NCI-H82 treated with DMSO at 0.1 percent for 48 hours (cell line): ENCODE measurements at regions not wholly inside any gene's neighbourhood (a gene's known extent, or its start where the extent isn't known, plus 50 kb on each side); places are given as distances from the start of the nearest gene placed in this dataset.

ENCODE experiments used
- DNase-seq: peaks from one replicate; lab custom pipeline; 2025; ENCODE audit not compliant: unreplicated experiment; lab: John Stamatoyannopoulos, UW

DNA sequence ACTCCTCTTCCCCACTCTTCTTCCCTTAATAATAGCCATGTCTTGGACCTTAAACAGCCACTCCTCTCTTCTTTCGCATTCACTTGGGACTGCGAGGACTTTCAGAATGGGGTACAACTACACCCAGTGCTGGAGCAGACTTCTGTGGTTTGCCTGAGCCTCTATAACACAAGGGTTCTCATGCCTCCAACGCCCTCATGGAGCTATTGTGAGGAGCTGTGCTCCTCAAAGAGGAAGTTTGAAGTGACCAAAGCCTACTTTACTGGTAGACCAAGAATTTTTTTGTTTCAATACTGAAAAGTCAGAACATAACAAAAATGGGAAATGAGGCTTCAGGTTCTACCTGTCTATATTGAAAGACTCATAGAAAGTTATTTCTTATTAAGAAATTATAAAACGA is 316.4 kb downstream of the PIK3R1 start:
- no peak for DNase-seq

DNA sequence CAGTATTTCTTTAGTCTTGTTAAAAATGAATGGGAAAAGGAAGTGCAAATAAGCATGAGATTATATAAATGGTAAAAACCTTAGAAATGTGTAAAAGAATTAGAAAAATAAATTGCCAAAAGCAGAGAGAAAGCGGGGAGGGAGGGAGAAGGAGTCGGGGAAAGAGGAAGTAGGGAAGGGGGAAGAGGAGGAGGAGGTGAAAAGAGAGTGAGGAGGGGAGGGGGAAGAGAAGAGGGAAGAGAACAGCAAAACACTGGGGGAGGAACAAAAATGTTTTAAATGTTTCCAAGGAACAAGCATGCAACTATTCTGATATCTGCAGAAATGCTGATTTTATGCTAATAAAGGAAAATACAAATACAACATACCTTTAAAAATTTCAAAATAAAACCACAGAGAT is 317.5 kb downstream of the PIK3R1 start:
- no peak for DNase-seq

DNA sequence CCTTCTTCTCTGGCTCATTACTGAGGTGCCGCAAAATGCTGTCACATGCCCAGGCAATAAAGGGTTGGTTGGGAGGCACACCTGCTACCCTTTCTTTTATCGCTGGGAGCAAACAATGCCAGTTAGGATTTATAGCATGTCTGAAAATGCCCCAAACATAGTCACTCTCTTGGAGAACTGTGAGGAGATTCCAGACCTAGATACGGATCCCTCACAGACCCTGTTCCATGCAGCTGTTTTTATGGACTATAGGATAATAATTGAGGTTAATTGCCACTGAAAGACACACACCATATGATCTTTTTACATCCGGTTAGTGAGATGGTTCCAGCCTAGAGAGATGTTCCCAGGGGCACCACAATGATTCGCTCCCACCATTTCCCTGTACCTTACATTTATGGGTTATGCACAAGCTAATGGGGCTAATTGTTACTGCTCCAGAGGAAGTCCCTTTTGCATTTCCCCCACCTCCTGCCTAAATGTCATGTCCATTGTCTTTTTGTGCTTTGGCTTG is 318.1 kb downstream of the PIK3R1 start:
- DNase-seq = no peak

DNA sequence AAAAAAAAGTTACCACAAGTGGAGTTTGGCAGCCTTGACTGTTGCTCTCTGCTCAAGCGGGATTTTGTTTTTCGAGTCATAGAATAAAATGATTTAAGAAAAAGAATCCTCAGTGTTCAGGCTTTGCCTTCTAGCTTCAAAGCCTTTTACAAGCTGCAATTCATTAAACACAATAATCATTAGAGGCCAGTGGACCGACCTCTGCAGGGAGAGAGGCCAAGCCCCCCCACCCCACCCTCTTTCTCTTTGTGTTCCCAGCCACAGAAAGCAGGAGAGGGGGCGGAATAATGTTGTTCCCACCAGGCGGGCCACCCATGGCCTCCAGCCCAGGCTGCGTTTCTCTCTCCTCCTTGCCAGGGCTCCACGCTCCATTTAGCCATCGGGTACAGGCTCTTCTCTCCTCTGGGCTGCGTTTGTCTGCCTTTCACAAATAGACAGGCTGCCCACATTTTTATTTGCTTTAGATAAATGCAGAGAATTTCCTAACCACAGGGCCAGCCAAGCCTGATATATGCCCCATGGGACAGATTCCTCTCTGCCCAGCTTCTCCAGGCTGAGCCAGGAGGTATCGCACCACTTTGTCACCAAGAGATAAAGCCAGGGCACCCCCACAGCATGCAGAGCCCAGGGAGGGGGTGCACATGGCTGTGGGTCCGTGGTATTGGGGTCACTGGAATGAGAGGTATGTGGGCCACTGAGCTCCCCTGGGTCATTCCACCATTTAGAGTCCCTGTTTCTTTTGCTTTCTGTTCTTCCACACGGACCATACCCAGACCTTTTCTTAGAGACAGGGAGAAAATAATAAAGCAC is 318.8 kb downstream of the PIK3R1 start:
- no peak for DNase-seq

DNA sequence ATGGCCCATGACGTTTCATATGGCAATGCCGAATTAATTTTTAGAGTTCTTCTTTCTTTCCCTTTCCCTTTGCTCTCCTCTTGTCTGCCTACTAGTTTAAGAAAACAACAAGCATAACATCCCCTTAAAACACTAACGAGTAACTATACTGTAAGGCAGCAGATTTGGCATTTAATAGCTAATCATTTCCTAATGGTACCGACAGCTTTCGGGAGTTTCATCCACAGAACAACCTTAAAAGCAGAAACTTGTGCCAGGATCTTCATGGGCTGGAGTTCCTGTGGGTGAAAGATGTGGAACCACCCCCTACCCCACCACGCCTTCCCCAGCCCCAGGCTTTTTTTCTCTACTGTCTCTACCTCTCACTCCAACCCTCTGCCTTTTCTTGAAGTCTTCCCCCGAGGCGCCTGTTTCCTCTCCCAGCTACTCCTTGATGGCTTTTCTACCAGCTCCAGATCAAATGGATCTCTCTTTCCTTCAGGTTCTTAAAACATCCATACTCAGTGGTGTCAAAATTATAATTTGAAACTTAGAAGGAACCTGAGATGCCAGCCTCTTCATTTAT is 319.5 kb downstream of the PIK3R1 start:
- DNase-seq = no peak

DNA sequence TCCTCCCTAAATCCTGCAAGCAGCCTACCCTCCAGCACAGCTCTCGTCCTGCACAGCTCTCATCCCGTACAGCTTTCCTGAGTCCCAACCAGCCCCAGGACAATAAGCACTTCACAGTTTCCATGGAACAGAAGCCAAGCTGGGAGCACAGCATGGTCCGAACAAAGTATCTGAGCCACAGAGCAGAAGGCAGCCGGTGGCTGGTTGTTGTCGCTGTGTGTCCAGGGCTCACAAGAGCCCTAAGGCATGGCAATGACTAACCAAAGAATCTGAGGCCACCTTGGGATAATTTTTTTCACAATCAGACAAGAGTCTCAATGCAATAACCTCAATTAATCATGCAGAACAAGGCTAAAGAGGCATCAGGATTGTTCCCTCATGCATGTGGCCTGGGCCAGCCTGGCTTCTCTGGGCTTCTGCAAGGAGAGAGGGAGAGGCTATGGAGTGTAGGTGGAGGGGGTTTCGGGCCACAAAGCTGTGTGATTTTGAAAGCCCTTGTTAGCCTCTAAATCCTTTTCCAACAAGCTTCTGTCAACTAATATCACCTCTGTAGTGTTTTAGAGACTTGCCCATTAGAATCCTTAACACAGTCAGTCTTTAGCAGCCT is 323.4 kb downstream of the PIK3R1 start:
- no peak for DNase-seq

DNA sequence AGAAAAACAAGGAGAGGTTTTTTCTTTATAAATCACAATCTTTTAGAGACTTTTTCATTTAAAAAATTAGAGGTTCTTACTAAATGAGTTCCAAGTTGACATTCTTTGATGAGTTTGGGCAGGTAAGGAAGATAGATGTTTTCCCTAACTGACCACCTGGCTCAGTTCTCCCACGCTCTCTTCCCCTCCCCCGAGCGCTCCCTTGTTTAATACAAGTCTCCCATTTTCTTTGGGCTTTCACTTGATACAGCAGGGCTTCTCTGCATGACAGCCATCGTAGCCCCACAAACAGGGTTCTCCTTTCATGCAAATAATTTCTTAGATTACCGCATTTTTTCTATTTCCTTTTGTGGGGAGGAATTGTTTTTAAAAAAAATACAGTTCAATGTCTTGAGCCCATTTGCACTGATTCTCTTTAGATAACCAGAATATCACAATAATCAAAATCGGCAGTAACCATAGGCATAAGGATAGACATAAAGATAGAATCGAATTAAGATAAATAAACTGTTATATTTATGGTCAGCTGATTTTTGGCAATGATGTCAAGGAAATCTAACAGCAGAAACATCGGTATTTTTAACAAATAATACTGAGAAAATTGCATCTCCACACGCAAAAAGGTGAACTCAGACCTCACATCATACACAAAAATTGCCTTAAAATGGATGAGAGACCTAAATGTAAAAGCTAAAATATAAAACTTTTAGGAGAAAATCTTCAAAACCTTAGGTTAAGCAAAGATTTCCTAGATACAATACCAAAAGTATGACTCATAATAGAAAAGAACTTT is 325.4 kb downstream of the PIK3R1 start:
- DNase-seq = no peak

DNA sequence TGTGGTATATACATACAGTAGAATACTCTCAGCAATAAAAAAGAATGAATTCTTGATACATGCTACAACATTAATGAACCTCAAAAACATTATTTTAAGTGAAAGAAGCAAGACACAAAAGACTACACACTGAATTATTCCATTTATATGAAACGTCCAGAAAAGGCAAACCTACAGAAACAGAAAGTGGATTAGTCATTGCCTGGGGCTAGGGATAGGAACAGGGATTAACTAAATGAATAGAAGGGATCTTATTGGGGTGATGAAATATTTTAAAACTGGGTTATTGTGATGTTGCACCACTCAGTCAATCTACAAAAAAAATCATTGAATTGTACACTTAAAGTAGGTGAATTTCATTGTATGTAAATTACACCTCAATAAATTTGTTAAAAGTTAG is 326.7 kb downstream of the PIK3R1 start:
- no peak for DNase-seq

DNA sequence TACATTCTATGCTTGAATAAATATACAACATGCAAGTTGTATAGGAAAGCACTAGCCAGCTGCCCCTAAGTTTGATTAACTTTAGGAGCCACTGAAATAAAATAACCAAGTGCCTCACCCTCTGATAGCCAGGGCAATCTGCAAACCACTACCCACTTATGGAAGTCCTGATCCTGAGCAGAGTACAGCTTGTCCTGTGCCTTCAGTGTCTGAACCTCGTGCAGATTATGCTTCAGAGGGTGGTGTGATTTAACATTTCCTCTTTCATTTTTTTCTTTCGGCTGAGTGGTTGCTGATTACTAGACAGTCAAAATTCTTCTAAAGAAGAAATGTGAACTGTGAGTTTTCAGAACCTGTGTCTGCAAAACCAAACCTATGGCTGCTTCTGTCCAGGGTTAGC is 327.7 kb downstream of the PIK3R1 start:
- no peak for DNase-seq

DNA sequence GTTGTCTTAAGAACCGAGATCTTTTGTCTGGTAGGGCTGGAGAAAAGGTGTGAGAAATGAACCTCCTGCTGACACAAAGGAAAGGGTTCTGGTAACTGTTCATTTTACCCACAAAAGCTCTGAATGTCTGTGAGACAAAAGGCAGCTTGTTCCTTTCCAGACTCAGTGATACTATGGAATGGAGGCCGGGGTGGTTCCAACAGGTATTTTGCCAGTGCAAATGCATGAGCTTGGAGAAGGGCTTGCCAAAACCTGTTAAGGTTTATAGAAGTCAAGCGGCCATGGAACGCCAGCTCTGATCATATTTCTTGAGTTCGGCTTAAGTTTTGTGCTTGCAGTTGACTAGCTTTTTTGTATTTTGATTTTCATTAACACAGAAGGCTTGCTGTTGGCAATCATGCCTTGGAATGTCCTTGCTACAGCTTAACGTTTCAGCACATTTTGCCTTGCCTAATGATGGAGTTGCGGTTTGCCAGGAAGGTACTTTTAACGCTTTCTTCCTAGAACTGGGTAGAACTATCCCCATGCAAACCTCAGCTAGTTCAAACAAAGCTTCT is 328.6 kb downstream of the PIK3R1 start:
- no peak for DNase-seq

DNA sequence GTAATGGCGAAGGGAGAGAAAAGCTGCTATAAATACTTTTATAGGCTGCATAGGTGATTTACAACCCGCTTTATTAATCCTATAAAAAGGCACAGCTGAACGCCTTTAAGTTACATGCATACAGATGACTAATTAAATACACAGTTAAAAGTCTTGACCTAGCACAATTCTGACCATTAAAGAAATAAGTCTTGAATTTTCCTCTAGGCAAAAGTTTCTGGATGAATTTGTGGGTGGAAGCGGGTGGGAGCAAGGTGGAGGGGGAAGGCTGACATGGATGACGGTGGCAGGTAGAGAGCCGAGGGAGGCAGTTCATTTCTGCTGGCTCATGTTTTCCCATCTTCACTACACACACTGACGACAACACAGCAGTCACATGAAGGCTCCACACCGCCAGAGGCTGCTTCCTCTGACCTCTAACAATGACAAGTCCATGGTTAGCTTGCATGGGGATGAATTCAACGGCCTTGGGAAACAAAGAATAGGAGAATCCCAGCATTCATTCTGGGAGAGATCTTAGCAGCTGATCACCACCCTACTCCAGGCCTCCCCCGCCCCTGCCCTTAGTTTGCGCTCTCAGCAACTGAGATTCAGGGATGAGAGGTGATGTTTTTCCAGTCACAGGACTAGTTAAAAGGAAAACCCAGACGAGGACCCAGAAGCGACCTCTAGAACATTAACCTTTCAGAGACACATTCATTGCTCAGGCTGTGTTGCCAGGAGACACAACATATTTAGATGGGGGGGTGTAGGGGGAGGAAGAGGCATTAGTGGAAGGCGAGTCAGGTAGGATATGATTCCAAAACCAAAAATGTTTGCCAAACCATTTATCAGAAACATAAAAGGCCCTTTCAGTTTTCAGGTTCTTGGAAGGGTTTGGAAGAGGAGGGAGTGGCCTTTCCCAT is 329.3 kb downstream of the PIK3R1 start:
- no peak for DNase-seq

DNA sequence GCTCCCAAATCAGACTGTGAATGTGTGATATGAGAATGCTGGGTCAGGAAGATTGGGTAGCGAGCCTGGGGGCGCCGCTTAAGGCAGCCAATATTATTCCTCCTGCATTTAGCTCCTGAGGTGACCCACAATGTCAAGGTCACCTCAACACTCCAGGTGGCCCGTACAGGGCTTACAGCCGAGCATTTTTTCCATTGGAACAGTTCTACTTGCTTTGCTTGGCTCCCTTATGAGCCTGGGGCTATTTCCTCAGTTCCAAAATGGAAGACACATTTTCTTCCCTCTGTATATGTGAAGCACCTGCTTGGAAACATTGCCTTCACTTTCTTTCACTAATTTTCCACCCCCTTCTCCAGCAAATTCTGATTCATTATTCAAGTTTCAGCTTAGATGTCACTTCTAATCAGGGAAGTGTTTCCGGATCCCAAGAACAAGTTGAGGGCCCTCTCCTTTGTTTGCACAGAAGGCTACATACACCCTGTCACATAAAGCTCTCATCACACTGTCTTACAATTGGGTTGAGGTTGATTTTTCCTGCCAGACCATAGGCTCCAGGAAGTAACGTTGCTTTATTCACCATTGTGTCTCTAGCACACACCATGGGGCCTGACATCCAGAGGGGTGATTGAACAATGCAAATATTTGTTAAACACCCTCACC is 330.2 kb downstream of the PIK3R1 start:
- DNase-seq = no peak

DNA sequence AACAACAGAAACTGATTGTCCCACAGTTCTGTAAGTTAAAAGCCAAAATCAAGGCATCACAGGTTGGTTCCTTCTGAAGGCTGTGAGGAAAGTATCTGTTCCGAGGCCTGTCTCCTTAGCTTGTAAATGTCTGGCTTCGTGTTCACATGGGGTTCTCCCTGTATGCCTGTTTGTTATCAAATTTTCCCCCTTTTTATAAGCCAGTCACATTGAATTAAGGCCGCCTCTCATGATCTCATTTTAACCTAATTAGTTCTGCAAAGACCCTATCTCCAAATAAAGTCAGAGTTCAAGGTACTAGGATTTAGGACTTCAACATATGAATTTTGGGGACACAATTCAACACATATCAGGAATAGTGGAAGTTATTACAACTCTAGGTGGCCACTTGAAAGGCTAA is 331.5 kb downstream of the PIK3R1 start:
- DNase-seq = no peak

DNA sequence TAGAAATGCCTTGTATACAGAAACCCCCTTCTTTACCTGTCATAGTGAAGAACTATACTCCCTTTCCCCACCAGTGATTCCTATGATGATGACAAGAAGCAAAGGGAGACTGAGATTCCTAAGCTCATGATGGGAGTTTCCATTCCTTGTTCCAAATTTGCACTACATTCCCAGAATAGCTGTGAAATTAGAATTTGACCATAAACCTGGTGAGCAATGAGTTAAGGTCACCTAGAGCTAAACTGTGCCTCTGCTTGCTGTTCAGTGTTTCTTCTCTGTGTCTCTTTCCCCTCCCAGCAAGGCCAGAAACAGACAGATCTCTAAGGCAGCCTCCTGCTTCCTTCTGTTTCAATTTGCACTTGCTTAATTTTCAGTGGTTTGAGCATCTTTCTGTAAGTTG is 332.1 kb downstream of the PIK3R1 start:
- DNase-seq = no peak

DNA sequence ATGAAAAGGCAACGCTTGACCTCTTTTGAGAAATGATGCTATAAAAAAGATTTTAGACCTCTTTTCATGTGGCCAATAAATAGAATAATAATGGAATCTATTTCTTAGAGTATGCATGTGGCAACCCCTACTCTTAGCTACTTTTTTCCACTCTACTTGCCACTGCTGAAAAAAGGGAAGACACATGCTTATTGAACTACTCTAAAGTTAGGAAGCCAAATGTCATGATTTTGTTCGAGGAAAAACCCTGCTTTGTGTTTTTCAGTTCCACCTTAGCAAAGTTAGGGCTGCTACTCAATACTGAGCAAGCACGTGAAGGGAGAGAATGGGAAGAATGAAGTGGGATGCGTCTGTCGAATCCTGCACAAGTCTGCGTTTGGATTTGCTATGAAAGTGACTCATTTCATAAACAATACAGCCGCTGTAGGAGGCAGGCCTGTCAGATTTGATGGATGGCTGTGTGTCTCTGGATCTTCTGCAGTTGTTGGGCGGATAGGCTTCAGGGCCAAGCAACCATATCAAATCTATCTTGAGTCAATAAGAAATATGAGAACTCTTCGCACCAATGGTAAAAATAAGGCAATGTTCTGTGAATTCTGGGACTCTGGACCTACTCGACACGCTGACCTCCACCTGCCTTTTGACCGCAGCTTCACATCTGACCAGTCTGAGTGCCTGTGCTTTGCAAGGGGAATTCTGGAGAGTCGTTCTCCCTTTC is 333.6 kb downstream of the PIK3R1 start:
- no peak for DNase-seq

DNA sequence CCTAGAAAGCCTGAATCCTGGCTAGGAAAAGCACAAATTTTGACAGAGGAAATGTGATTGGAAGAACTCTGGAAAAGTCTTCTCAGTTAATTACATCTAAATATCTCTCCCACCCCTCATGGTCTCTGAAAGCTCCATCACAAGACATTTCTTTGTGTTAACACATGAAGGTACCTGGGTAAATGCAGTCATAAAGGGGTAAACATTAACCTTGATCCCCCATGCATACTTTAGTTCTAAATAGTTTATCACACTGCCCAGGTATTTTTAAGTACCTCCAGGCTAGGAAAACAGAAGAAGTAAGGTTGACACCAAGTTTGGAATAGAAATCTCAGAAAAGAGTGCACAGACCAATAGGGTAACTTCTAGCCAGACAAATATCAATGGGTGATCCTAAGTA is 334.5 kb downstream of the PIK3R1 start:
- DNase-seq = no peak

DNA sequence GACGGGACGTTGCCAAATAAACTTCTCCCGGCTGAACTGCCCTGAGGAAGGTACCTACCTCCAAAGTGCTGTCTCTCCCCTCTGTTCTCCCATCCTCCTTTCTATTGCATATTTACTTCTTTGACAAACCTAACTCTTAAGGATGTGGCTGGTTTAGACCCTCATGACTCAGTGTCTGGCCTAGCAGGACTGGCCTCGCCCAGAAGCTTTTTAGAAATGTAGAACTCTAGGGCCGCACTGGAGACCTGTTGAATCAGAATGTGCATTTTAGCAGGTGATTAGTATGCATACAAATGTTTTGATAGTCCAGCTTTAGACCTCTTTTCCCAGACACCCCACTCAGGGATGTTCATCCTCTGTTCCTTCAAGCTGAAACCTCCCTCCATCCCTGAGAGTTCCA is 335.9 kb downstream of the PIK3R1 start:
- DNase-seq = no peak

DNA sequence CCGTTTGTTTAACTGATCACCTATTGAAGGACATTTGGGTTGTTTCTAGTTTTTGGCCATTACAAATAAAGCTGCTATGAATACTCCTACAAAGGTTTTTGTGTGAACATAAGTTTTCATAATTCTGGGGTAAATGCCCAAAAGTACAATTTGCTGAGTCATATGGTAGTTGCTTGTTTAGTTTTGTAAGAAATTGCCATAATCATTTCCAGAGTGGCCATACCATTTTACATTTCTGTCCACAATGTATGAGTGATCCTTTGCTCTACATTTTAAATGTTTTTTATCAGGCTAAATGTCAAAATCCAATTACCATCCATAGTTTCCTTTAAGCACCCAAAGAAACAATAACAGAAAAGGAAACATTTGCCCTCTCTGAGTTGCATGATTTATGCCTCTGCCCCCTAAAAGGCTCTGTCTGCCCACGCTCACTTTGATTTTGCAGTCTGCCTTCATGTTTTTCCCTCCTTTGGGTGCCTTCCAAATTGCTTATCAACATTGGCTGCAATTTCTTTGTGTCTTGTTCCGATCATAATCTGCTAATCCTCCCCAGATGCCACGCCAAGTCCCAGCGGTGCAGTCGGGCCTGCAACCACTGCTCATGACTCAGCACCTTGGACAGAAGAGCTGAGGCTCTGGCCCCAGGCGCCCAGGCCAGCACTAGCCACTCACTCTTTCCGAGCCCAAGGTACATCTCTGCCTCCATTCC is 339.2 kb downstream of the PIK3R1 start:
- peak; percentile 4 for DNase-seq
